OCI-LY1 (cell line): ENCODE measurements at regions not wholly inside any gene's neighbourhood (a gene's known extent, or its start where the extent isn't known, plus 50 kb on each side); places are given as distances from the start of the nearest gene placed in this dataset.
"Not testable (repeated sequence)": the region's sequence is repeated elsewhere in the genome, so short reads cannot be mapped to it uniquely, and the experiment has no call there.

Source experiments
- H2AFZ ChIP-seq: fragments of 200-600 bp; sonication (generic), shearing (Covaris generic); 2 replicates; pipeline ENCODE4 v1.6.0; 2014; ENCODE audit warnings: antibody characterized with exemption, mild to moderate bottlenecking, low read length
- H3F3A ChIP-seq: fragments of 200-600 bp; sonication (generic), shearing (Covaris generic); 2 replicates; pipeline ENCODE4 v1.6.0; 2014; ENCODE audit warnings: mild to moderate bottlenecking, antibody characterized with exemption, low read length, moderate library complexity; ENCODE audit not compliant: insufficient read depth
- H3K27ac ChIP-seq: fragments of 200-600 bp; sonication (generic); 2 replicates; pipeline ENCODE4 v1.5.1; 2014; ENCODE audit warnings: low read length, mixed run types, mild to moderate bottlenecking, low read depth; ENCODE audit not compliant: poor library complexity, severe bottlenecking
- H3K27me3 ChIP-seq: fragments of 200-600 bp; sonication (generic); 2 replicates; pipeline ENCODE4 v1.6.0; 2014; ENCODE audit warnings: antibody characterized with exemption, mild to moderate bottlenecking, low read length, moderate library complexity; ENCODE audit not compliant: insufficient read depth
- H3K36me3 ChIP-seq: fragments of 200-600 bp; sonication (generic); 2 replicates; pipeline ENCODE4 v1.6.1; 2014; ENCODE audit warnings: mild to moderate bottlenecking, antibody characterized with exemption, low read length, moderate library complexity, mixed read lengths; ENCODE audit not compliant: insufficient read depth
- H3K4me1 ChIP-seq: fragments of 200-600 bp; sonication (generic); 2 replicates; pipeline ENCODE4 v1.5.1; 2014; ENCODE audit warnings: mild to moderate bottlenecking, low read length, moderate library complexity; ENCODE audit not compliant: insufficient read depth, severe bottlenecking
- H3K4me2 ChIP-seq: fragments of 200-600 bp; sonication (generic), shearing (Covaris generic); 2 replicates; pipeline ENCODE4 v1.6.1; 2014; ENCODE audit warnings: low read length
- H3K4me3 ChIP-seq: fragments of 200-600 bp; sonication (generic); 2 replicates; pipeline ENCODE4 v1.5.1; 2014; ENCODE audit warnings: low read length, low read depth, mild to moderate bottlenecking, mixed read lengths; ENCODE audit not compliant: poor library complexity, severe bottlenecking
- H3K79me2 ChIP-seq: fragments of 200-600 bp; shearing (Covaris generic); 2 replicates; pipeline ENCODE4 v1.6.1; 2016; ENCODE audit warnings: mixed run types, low read length, mixed read lengths; ENCODE audit not compliant: insufficient read depth
- H3K9ac ChIP-seq: fragments of 200-600 bp; sonication (generic), shearing (Covaris generic); 2 replicates; pipeline ENCODE4 v1.6.1; 2014; ENCODE audit warnings: mild to moderate bottlenecking, low read length, mixed read lengths
- H3K9me2 ChIP-seq: fragments of 200-600 bp; sonication (generic), shearing (Covaris generic); 2 replicates; pipeline ENCODE4 v1.6.1; 2014; ENCODE audit warnings: low read depth, mild to moderate bottlenecking, low read length, mixed read lengths
- H3K9me3 ChIP-seq: fragments of 200-600 bp; shearing (Covaris generic); 2 replicates; pipeline ENCODE4 v1.6.1; 2014; ENCODE audit warnings: low read length, mixed read lengths
- H4K20me1 ChIP-seq: fragments of 200-600 bp; sonication (generic), shearing (Covaris generic); 2 replicates; pipeline ENCODE4 v1.6.0; 2016; ENCODE audit warnings: mild to moderate bottlenecking, low read length; ENCODE audit not compliant: insufficient read depth
- CTCF ChIP-seq: fragments of 200-600 bp; sonication (generic), shearing (Covaris generic); IDR thresholded peaks from 2 replicates; pipeline ENCODE4 v1.5.1; 2017; ENCODE audit warnings: mild to moderate bottlenecking, antibody characterized with exemption, low read length, moderate library complexity, mixed read lengths
- EZH2 ChIP-seq: fragments of 200-600 bp; sonication (generic), shearing (Covaris generic); IDR thresholded peaks from 2 replicates; pipeline ENCODE4 v1.8.0; 2017; ENCODE audit warnings: borderline replicate concordance, mixed run types, mild to moderate bottlenecking, antibody characterized with exemption, low read length, moderate library complexity, mixed read lengths

GRCh38 chr4:123007679-123008078 lies 85.3 kb upstream of the NUDT6 start:
- no peaks in the 10 kb centered on the region for H4K20me1 ChIP-seq
- H3K4me1 ChIP-seq, result no peaks in the 10 kb centered on the region
- no peaks in the 10 kb centered on the region for H3K27me3 ChIP-seq
- no peak overlapping the region for H3K4me2 ChIP-seq
- no peaks in the 10 kb centered on the region for H3F3A ChIP-seq
- no peak overlapping the region for H3K9ac ChIP-seq
- no peaks in the 10 kb centered on the region for H3K9me3 ChIP-seq
- H3K36me3 ChIP-seq, result no peaks in the 10 kb centered on the region; the same call in 1 of the 2 replicates
- H3K9me2 ChIP-seq, result no peaks in the 10 kb centered on the region
- H3K27ac ChIP-seq, result no peak overlapping the region
- TF ChIP-seq EZH2, result no peak
- TF ChIP-seq CTCF, result no peak
- H3K79me2 ChIP-seq, result no peaks in the 10 kb centered on the region
- no peak overlapping the region for H2AFZ ChIP-seq
- no peak overlapping the region for H3K4me3 ChIP-seq

GRCh38 chr4:123012416-123012815 lies 90.0 kb upstream of the NUDT6 start:
- not testable (repeated sequence) for H2AFZ ChIP-seq, H3K9me3 ChIP-seq, H3K4me3 ChIP-seq, H3K27ac ChIP-seq, H3K9me2 ChIP-seq, H3K79me2 ChIP-seq, H3K27me3 ChIP-seq, H3K36me3 ChIP-seq, H3F3A ChIP-seq, H3K4me1 ChIP-seq, H3K4me2 ChIP-seq, H3K9ac ChIP-seq, H4K20me1 ChIP-seq

- Histone ChIP-seq H3K9me3 (no peaks in the 10 kb centered on the region), H2AFZ (no peak overlapping the region), H3K4me3 (no peak overlapping the region), H3F3A (no peaks in the 10 kb centered on the region), H3K36me3 (no peaks in the 10 kb centered on the region), H3K27ac (no peak overlapping the region), H3K4me1 (no peaks in the 10 kb centered on the region), H3K4me2 (no peak overlapping the region), H3K9me2 (no peaks in the 10 kb centered on the region), H4K20me1 (no peaks in the 10 kb centered on the region), H3K9ac (no peak overlapping the region), H3K79me2 (no peaks in the 10 kb centered on the region), H3K27me3 (no peaks in the 10 kb centered on the region)
- TF ChIP-seq EZH2 (no peak), CTCF (no peak)
Measured at GRCh38 chr4:123014038-123014437, 91.6 kb upstream of the NUDT6 start.

GRCh38 chr4:123017078-123017477 lies 94.7 kb upstream of the NUDT6 start:
- H3K4me3 ChIP-seq, result no peak overlapping the region
- H3K27ac ChIP-seq, result no peak overlapping the region
- H3K27me3 ChIP-seq, result no peaks in the 10 kb centered on the region
- H3K4me2 ChIP-seq, result no peak overlapping the region
- H3K79me2 ChIP-seq, result no peaks in the 10 kb centered on the region
- H3F3A ChIP-seq, result no peaks in the 10 kb centered on the region
- no peaks in the 10 kb centered on the region for H3K4me1 ChIP-seq
- H3K36me3 ChIP-seq, result no peaks in the 10 kb centered on the region
- no peak overlapping the region for H3K9ac ChIP-seq
- TF ChIP-seq CTCF, result no peak
- H4K20me1 ChIP-seq, result no peaks in the 10 kb centered on the region
- H3K9me2 ChIP-seq, result no peaks in the 10 kb centered on the region
- H2AFZ ChIP-seq, result no peak overlapping the region
- H3K9me3 ChIP-seq, result no peaks in the 10 kb centered on the region
